Hematopoietic multipotent progenitor cell treated with erythropoietin and hydrocortisone succinate and interleukin-3 and kit ligand, for 8 days (in vitro differentiated cells): ENCODE measurements at regions not wholly inside any gene's neighbourhood (a gene's known extent, or its start where the extent isn't known, plus 50 kb on each side); places are given as distances from the start of the nearest gene placed in this dataset.
"Not testable (repeated sequence)": the region's sequence is repeated elsewhere in the genome, so short reads cannot be mapped to it uniquely, and the experiment has no call there.

ENCODE experiments used
- DNase-seq: peaks from one replicate; pipeline ENCODE4 v3.0.0-alpha.2; 2015

DNA sequence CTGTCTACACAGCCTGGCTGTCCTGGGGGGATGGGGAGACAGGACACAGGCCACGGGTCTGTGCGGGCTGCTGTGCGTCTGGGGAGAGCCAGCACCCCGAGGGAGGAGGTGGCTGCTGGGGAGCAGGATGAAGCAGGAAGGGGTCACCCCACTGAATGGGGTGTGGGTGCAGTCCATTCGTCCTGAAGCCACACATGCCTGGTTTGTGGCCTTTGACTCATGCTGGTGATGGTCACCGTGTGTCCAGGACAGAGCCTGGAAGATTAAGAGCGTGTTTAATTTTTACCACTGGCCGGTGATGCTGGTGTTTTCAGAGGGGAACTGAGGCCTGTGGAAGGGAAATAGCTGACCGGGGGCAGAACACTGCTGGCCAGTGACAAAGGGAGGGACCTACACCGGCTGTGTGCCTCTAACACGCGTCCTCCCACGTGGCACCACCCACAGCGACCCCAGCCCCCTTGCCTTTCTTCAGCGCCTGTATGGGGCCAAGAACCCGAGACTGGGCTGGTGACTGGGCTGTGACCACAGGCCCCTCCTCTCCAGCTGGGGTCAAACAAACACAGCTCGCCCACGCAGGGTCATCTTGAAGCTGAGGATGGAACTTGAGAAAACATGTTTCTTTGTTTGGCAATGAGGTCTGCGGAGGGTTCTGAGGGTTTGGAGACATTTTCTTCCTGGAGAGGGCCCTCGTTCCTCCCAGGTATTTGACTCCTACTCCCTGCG, 99.5 kb upstream of the LRPAP1 start:
- DNase-seq, result not testable (repeated sequence)

DNA sequence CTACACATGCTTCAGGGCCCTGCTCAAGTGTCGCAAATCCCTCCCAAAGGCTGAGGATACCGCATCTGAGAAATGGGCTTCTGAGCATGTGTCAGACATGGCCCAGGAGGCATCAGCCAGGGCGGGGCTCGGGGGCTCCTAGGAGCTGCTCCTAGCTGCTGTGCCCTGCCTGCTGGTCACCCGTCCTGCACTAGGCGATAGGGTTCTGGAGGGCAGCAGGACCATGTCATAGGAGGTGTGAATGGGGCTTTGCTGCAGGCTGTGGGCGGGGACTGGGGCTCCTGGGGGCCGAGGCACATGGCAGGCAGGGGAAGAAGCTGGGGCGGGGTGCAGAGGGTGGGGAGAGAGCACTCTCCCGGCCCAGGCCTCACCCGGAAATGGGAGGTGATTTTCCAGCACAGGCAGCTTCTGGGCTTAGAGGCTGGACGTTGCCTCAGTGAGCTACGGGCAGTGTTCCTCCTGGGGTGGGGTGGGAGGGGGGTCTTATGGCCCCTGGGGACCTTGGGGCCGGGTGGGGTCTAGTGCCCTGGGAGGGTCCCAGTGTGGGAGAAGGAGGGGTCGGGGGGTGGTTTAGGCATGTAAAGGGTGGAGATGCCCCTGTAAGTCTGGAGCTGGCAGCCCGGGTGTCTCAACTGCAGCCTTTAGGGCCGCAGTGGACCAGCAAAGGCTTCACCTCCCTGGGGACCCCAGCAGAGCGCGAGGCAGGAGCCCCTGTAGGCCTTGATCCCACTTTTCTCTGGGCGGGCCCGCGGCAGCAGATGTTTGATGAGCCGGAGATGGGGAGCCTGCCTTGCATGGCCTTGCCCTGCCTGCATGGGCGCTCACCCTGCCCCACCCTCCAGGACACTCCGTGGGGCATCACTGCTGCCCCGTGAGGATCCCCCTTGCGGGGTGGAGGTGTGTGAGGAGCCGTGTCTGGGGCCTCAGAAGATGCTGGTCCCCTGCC, 98.6 kb upstream of the LRPAP1 start:
- no peak for DNase-seq

DNA sequence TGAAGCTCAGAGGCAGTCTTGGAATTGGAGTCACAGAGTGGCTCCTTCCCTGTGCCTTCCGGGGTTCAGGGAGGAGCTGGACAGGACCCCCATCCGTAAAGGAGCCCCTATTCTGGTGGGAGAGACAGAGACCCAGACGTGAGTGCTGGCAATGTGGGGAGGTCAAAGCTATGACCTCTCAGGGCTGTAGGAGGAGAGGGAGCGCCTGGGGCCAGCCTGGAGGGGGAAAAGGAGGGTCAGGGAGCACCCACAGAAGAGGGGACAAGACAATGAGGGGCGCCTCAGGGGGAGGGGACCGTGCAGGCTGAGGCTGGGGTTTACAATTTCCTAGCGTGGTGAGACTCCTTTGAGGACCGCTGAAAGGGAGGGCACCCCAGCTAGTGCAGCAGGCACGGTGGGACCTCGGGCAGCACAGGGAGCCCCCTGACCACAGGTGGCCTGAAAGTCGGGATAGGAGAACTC, 97.9 kb upstream of the LRPAP1 start:
- no peak for DNase-seq

DNA sequence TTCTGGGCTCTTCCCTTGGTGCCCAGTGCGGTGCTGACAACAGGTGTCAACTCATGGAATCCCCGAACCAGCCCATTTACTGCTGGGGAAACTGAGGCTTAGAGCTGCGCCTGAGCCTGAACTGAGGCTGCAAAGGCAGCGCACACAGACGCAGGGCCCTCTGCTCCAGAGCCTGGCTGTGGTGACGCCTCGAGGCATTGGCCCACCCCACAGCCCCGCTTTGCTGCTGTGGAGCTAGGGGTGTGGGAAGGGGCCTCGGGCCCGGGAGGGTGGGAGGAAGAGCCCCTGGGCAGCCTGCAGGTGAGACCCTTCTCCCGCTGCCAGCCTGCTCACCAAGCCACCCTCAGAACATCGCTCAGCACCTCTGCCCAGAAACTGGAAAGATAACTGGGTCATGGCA, 97.4 kb upstream of the LRPAP1 start:
- no peak for DNase-seq

DNA sequence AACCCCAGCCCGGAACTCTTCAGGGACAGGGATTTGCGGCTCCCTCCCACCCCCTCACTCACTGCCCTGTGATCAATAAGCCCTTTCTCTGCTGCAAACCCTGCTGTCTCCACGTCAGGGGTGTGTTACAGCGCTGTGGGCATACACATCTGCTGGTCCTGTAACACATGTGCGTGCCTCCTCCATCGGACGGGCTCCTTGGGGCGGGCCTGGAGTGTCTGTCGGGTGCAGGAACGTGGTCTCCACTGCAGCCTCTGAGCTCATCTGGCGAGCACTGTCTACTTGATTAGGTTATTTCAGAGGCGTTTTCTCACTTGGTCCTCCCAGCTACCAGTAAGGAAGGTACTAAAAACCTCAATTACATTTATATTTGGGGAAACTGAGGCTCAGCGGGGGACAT, 97.0 kb upstream of the LRPAP1 start:
- not testable (repeated sequence) for DNase-seq

DNA sequence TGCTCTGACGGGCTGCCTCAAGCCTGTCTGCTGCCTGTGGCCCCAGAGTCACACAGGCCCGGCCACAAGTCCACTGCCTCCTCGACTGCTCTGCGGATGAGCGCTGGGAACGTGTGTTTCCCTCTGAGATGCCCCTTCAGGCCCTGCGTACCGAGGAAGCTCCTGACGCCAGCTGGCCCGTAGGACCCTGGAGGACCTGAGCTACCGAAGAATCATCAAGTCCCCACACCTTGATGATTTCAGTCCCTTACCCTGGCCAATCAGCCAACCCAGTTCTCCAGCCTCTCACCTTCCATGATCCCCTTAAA, 96.6 kb upstream of the LRPAP1 start:
- no peak for DNase-seq

DNA sequence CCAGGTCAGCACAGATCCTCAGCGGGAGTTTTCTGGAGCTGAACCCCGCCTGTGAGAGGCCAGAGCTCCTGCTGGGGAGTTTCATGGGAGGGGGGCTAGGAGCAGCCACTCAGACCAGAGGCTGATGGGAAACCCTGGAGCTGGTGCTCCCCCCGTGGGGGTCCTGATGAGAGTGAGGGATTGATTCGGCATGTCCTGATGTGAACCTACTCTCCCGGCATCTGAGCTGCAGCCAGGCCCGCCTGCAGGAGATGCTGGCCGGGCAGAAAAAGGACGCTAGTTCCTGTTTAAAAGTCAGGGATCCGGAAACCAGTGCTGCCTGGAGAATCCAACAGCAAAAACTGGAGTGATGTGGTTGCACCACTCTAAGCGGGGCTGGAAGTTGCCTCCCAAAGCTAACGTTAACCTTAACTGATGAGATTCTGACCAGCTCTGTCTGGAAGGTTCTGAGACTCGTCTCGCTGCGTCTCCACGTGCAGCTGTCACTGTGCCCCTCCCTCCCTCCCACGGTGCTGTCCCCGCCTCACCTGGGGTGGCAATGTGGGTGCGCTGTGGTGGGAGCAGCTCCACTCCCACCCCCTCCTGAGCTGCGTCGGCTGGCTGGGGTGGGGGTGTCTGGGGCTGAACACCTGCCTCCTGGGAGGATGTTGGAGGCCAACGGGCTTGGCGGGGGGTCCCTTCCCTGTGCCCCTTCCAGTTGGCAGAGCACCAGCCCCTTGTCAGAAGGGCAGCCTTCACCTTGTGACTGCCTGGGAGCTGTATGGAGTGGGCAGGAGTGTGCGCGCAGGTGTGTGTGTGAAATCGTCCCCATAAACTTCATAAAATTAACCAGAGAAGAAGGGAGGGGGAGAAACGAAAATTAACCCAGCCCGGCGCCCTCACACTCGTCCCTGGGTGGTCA, 96.0 kb upstream of the LRPAP1 start:
- not testable (repeated sequence) for DNase-seq

DNA sequence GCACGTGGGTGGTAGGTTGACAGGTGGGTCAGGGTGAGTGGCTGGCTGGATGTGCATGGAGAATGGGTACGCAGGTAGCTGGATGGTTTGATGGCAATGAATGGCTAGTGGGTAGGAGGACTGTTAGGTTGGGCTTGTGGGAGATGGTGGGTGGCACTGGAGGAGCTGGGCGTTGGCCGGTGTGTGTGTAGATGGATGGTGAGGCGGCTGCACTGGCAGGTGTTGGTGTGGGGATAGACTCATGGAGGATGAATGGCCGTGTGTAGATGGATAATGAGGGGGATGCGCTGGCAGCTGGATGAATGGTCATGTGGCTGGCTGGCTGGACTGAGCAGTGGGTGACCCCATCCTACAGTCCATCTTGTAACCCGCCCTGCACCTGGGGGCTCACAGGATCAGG, 95.2 kb upstream of the LRPAP1 start:
- DNase-seq, result not testable (repeated sequence)

DNA sequence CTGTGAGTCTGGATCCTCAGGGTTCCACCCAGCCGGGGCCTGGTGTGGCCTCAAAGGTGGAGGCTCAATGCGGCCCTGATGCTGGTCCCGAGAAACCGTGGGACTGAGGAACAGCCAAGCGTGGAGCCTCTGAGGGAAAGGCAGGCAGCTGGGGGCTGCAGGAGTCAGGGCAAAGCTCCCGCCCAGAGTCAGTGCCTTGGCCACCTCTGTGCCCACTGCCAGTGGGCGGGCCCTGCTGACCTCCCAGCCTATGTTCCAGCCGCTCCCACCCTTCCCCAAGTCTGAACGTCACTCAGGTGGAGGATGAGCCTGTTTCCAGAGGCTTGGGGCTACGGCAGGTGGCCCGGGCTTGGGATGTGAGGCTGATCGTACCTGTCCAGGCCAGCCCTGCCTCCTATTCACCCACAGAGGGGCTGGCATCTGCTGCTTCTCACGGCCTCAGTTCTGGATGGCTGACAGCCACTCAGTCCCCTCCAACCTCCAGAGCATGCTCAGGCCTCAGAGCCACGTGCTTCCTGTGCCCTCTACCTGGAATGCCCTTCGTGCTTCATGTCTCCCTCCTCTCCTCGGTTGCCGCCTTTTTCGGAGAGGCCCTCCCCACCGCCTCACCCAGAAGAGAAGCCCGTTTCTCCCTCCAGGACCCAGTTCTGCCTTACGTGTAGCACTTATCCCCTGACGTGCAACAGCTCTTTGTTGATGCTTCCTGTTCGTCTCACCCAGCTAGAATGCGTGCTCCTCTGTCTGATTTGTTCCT, 94.1 kb upstream of the LRPAP1 start:
- not testable (repeated sequence) for DNase-seq

DNA sequence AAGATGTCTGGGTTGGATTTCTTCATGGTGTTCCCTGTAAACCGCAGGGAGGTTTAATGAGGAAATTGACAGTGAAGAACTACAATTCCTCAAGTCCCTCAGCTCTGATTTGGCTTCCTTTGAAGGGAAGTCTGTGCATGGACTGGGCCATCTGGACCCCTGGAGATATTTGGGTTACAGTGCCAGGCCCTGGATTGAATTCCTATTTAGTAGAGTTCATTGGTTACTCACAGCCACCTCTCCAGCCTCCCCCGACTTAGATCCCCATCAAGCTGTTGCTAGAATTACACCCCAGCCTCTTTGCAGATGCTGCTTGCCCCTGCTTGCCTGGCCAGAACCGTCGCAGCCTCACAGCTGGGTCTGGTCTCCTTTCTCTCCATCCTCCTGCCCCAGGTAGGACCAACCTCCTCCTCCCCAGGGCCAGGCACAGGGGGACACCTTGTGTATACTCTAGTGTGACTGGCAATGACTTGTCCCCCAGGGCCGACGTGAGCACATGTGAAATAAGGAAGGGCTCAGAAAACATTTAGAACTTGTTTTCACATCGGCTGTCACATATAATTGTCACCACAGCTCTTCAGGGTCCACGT, 93.2 kb upstream of the LRPAP1 start:
- not testable (repeated sequence) for DNase-seq

DNA sequence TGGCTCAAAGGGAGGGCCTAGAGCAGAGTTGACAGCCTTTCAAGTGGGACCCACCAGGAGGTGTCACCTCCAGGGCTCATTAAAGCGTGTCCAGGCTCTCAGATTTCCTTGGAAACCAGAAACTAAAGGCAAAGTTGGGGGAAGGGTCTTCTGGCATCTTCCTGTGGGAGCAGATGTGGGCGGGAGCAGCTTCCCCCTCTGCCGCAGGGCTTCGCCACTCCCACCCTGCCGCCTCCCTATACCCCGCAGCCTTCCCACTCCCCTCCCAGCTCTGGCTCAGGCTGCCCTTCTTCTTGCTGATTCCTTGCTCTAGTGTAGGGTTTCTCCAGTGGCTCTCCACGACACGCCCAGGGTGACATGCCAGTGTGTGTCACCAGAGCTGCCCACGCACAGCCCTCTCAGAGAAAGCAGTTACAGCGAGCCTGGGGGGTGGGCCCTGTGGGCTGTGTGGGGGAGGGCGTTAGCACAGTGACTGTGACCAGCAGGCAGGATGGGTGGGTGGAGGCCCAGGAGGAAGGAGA, 91.6 kb upstream of the LRPAP1 start:
- not testable (repeated sequence) for DNase-seq

DNA sequence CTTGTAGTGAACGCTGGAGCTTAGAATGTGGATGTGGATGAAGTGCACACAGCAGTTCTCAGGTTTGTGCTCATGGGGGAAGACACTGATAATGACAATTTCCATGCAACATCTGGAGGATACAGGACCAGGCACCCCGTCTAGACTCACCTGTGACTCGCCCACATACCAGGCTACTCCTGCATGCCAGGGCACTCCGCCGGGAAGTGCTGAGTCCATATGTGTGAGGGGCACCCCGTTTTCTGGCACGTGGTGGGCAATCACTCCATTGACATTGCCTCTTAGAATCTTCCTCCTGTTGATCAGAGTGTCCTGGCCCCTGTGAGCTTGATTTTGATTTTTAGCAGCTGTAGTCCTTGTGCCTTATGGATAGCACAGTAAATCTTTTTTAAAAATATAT, 90.9 kb upstream of the LRPAP1 start:
- no peak for DNase-seq

DNA sequence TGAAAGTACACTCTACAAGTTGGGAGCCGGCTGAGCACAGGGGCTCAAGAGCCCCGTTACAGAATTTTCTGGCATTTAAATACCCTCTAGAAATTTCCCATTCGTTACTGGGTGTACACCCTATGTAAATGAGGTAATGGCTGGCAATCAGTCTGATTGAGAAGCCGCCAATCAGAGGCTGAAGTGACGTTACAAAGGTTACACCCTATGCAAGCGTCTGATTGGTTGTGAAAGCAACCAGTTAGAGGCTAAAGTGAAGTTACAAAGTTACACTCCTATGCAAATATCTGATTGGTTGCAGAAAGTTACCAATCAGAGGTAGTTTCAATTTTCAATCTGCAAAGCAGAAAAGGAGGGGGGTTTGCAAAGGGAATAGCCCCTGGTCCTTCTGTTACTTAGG, 88.1 kb upstream of the LRPAP1 start:
- DNase-seq, result not testable (repeated sequence)

DNA sequence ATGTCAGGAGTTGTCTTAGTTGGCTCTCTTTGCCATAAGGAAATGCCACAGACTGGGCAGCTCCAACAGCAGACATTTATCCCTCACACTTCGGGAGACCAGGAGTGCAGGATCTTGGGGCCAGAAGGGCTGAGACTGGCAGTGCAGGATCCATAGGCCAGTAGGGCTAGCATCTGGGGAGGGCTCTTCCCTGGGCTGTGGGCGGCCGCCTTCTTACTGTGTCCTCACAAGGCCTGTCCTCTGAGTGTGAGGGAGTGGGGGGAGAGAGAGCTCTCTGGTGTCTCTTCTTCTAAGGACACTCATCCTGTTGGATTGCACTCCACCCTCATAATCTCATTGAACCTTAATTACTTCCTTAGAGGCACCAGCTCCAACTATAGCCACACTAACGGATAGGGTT, 87.5 kb upstream of the LRPAP1 start:
- DNase-seq, result not testable (repeated sequence)

DNA sequence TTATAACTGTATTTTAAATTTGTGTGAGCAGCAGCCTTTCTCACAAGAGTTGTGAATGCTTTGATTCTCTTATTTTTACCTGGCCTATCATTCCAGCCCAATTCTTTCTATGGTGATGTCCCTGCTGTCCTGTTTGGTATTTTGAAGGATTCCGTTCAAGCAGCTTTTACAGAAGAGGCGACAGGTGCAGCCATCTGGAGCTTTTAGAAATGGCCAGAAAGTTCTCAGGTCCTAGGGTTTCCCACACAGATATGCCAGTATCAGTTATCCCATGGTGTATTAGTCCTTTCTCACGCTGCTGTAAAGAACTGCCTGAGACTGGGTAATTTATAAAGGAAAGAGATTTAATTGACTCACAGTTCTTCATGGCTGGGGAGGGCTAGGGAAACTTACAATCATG, 86.1 kb upstream of the LRPAP1 start:
- DNase-seq, result not testable (repeated sequence)

DNA sequence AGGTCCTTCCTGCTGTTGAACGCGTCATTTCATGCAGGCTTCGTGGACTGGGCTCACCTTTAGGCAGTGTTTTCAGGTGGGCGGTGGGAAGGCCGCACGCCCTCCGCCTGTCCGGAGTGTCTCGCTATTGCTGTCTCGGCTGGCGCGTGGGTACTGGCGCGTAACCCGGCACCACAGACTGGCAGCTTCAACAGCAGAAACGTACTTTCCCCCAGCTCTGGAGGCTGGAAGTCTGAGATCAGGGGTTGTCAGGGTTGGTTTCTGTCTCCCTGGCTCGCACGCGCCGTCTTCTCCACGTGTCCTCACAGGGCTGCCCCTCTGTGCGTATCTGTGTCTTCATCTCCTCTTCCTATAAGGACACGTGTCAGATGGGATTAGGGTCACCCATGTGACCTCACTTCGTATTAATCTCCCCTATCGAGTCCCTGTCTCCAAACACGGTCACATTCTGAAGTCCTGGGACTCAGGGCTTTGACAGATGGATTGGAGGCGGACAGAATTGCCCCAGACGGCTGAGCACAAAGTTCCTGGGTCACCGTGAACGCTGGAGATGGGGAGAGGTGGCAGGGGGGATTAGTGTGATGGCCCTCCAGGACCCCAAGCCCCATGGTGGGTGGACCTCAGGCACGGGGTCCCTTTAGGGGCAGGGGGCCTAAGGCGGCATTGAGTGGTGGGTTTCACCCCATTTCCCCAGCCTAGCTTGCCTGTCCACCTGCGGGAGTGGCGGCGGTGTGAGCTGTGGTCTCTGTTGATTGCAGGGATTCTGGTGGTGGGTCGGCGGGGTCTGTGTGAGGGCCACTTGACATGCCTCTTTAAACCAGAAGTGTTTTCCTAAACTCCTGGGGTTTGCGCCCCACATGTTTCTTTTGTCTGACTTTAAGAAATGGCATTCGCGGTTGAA, 83.4 kb upstream of the LRPAP1 start:
- no peak for DNase-seq

DNA sequence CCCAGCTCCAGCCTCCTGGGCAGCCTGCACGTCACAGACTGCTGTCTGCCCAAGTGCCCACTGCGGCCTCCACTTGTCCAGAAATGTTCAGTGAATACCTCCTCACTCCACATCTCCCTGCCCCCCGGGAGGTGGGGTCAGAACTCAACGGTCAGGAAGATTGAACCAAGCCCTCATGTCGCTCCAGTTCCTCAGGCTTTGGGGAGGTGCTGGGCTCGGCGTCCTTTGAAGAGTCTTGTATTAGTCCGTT, 82.4 kb upstream of the LRPAP1 start:
- no peak for DNase-seq

DNA sequence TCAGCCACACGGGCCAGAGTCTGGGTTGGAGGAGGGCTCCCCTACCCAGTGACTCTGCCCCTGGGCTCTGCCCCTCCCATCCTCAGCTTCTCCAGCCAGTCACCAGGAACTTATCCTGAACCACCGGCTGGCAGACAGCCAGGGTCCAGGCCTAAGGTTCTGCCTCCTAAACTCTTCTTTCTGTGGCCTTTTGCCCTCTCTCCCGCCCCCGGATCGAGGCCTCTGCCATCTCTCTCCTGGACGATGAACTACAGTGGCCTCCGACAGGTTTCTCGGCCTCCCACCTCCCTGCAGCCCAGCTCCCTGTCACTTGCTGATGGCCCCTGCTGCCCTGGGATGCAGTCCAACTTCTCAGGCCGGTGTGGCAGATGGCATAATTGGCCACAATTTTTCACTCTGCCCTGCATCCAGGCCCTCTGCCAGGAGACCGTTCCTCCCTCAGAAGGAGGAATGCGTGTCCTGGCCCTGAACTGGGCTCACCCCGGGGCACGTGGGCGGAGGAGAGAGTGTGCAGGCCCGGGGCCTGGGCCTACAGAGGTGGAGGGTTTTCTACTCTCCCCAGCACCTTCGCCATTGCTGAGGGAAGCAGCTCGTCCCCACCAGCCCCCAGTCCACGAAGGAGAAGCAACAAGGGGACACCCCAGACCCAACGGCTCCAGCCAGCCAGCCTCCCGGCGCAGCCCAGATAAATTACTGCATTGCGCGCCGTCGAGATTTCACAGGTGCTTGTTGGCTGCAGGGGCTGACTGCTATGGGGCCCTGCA, 81.9 kb upstream of the LRPAP1 start:
- DNase-seq, result no peak

DNA sequence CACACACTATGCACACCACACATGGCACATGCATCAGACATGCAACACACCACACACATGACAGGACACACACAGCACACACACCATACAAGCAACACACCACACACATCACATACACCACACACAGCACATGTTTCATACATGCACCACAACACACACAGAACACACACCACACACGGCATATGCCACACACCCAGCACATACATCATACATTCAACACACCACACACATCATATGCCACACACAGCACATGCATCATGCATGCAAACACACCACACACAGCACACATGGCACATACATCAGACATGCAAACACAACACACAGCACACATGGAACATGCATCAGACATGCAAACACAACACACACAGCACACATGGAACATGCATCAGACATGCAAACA, 80.7 kb upstream of the LRPAP1 start:
- no peak for DNase-seq

DNA sequence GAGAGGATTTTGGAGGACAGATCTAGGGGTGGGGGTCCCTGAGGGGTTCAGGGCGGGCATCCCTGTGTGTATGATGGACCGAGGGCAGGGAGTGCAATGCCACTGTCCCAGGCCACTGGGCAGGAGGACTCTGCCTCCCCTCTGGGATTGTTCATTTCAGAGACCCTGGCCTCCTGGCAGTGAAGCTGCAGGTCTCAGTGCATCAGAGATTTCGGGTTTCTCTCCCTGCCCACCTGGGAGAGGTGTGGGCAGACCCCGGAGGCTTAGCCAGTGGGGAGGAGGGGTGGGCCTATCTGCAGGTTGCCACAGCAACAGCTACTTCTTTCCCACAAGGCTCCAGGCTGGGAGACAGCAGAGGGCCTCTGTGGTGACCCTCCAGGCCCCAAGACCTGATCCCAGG, 80.1 kb upstream of the LRPAP1 start:
- no peak for DNase-seq
